ENCODE measurements at regions not wholly inside any gene's neighbourhood (a gene's known extent, or its start where the extent isn't known, plus 50 kb on each side); places are given as distances from the start of the nearest gene placed in this dataset.

DNA sequence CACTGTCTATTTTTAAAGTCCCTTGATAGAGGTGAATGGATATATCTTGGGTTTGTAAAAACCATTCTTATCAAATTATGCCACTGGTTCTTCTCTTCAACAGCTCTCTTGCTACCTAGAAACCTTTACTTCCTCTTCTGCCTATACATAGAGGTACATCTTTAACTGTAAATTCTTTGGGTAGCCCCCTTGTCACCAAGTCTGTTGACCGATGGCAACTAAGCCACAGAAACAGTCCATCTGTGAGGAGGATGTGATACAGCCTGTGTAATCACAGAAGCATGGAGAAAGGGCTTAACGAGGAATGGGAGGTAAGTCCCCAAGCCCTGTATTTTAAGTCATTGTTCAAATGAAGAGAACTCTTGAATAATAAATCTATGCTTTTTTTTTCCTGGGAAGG lies 246.5 kb upstream of the MDFIC2 start:
- H3K9ac ChIP-seq (ENCODE audit: low read length), result no peak overlapping the region
- no peaks in the 10 kb centered on the region for H3K27me3 ChIP-seq (ENCODE audit: insufficient read depth, low read length)
- no peaks in the 10 kb centered on the region for H3K9me3 ChIP-seq (ENCODE audit: control insufficient read depth in 1 of 2, insufficient read depth in 1 of 2, low read depth in 1 of 2, low read length in 2 of 2)
- DNase-seq (ENCODE audit: low read depth, low spot score) (no peak), ATAC-seq (no peak)
- TF ChIP-seq, protein P1, sequence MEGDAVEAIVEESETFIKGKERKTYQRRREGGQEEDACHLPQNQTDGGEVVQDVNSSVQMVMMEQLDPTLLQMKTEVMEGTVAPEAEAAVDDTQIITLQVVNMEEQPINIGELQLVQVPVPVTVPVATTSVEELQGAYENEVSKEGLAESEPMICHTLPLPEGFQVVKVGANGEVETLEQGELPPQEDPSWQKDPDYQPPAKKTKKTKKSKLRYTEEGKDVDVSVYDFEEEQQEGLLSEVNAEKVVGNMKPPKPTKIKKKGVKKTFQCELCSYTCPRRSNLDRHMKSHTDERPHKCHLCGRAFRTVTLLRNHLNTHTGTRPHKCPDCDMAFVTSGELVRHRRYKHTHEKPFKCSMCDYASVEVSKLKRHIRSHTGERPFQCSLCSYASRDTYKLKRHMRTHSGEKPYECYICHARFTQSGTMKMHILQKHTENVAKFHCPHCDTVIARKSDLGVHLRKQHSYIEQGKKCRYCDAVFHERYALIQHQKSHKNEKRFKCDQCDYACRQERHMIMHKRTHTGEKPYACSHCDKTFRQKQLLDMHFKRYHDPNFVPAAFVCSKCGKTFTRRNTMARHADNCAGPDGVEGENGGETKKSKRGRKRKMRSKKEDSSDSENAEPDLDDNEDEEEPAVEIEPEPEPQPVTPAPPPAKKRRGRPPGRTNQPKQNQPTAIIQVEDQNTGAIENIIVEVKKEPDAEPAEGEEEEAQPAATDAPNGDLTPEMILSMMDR (IDR thresholded peaks at IDR 0.05 in 2 of 3, conservative IDR thresholded peaks at IDR 0.05 in 1 of 3; ENCODE audit: borderline replicate concordance in 1 of 3, insufficient read depth in 1 of 3, low read depth in 2 of 3, low read length in 2 of 3), result no peak
- H3K4me1 ChIP-seq (ENCODE audit: control insufficient read depth in 1 of 2, insufficient read depth in 2 of 2, low read length in 2 of 2), result no peaks in the 10 kb centered on the region
- ChIA-PET CTCF (no interaction called here), POLR2A (no interaction called here), RAD21 (ENCODE audit: low non-redundant PET in 1 of 2, low total read pairs in 2 of 2, uncharacterized antibody in 2 of 2, unreplicated experiment in 2 of 2) (no interaction called here)
- intact Hi-C loops (cut with micrococcal nuclease), result no loop called here
- no TSS peak for BruUV-seq (replicated peaks)
- H3K9me2 ChIP-seq (ENCODE audit: insufficient read depth), result no peaks in the 10 kb centered on the region
- no peak overlapping the region for H2AFZ ChIP-seq (ENCODE audit: low read depth, low read length, poor library complexity, severe bottlenecking)
- H3K36me3 ChIP-seq (ENCODE audit: control insufficient read depth in 1 of 2, insufficient read depth in 2 of 2, low read length in 2 of 2), result no peaks in the 10 kb centered on the region
- H4K20me1 ChIP-seq (ENCODE audit: insufficient read depth), result no peaks in the 10 kb centered on the region
- H3K4me3 ChIP-seq (replicated peaks in 1 of 2; ENCODE audit: low read depth in 1 of 2, low read length in 2 of 2), result no peak overlapping the region
- H3K27ac ChIP-seq (ENCODE audit: low read depth, low read length), result no peak overlapping the region
- H3K4me2 ChIP-seq (ENCODE audit: low read length), result no peak overlapping the region
- H3K79me2 ChIP-seq (ENCODE audit: insufficient read depth, low read length), result no peaks in the 10 kb centered on the region

DNA sequence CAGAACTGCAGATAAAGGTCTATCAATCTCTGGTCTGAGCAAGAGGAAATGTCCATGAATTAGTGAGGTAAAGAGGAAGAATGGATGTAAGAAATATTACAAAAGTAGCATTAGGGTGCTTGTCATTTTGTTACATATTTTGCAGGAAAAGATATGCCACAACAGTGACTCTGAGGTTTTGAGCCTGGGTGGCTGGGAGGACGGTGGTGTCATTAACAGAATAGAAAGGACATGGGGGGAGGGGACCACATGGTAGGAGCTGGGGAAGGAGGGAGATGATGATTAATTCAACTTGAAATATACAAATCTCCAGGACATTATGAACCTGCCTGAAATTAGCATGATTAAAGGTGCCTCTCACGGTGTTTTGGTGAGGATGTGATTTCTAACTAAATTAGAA lies 245.5 kb upstream of the MDFIC2 start:
- H4K20me1 ChIP-seq (ENCODE audit: insufficient read depth), result no peaks in the 10 kb centered on the region
- ChIA-PET RAD21 (ENCODE audit: low non-redundant PET in 1 of 2, low total read pairs in 2 of 2, uncharacterized antibody in 2 of 2, unreplicated experiment in 2 of 2) (no interaction called here), POLR2A (no interaction called here), CTCF (no interaction called here)
- H3K4me1 ChIP-seq (ENCODE audit: control insufficient read depth in 1 of 2, insufficient read depth in 2 of 2, low read length in 2 of 2), result no peaks in the 10 kb centered on the region
- no peak for ATAC-seq
- no peak overlapping the region for H2AFZ ChIP-seq (ENCODE audit: low read depth, low read length, poor library complexity, severe bottlenecking)
- no peaks in the 10 kb centered on the region for H3K36me3 ChIP-seq (ENCODE audit: control insufficient read depth in 1 of 2, insufficient read depth in 2 of 2, low read length in 2 of 2)
- no TSS peak for BruUV-seq (replicated peaks)
- no peaks in the 10 kb centered on the region for H3K9me3 ChIP-seq (ENCODE audit: control insufficient read depth in 1 of 2, insufficient read depth in 1 of 2, low read depth in 1 of 2, low read length in 2 of 2)
- no peaks in the 10 kb centered on the region for H3K27me3 ChIP-seq (ENCODE audit: insufficient read depth, low read length)
- TF ChIP-seq ZNF274 (IDR thresholded peaks at IDR 0.05; ENCODE audit: low read depth, low read length) (no peak), POLR2A (IDR thresholded peaks at IDR 0.05; ENCODE audit: borderline replicate concordance, extremely low read depth, insufficient read depth, insufficient read length) (no peak)
- TF ChIP-seq, protein P1 (IDR thresholded peaks at IDR 0.05 in 2 of 3, conservative IDR thresholded peaks at IDR 0.05 in 1 of 3; ENCODE audit: borderline replicate concordance in 1 of 3, insufficient read depth in 1 of 3, low read depth in 2 of 3, low read length in 2 of 3), result no peak
- H3K4me2 ChIP-seq (ENCODE audit: low read length), result no peak overlapping the region
- no peak overlapping the region for H3K27ac ChIP-seq (ENCODE audit: low read depth, low read length)
- no peak overlapping the region for H3K4me3 ChIP-seq (replicated peaks in 1 of 2; ENCODE audit: low read depth in 1 of 2, low read length in 2 of 2)
- H3K9ac ChIP-seq (ENCODE audit: low read length), result no peak overlapping the region
- H3K79me2 ChIP-seq (ENCODE audit: insufficient read depth, low read length), result no peaks in the 10 kb centered on the region
- DNase-seq (ENCODE audit: low read depth, low spot score), result no peak
- no peaks in the 10 kb centered on the region for H3K9me2 ChIP-seq (ENCODE audit: insufficient read depth)
- intact Hi-C loops (cut with micrococcal nuclease), result no loop called here
